ENCODE measurements at regions not wholly inside any gene's neighbourhood (a gene's known extent, or its start where the extent isn't known, plus 50 kb on each side); places are given as distances from the start of the nearest gene placed in this dataset.

- H3K79me1 ChIP-seq (ENCODE audit: insufficient read depth, low read depth, low read length, poor library complexity, severe bottlenecking) = no peaks in the 10 kb centered on the region
- no peak overlapping the region for H3K4me2 ChIP-seq (ENCODE audit: insufficient read depth, insufficient read length, low read length)
- no peaks in the 10 kb centered on the region for H4K20me1 ChIP-seq (ENCODE audit: control insufficient read depth, insufficient read depth, insufficient read length)
- no peak overlapping the region for H3K9ac ChIP-seq (ENCODE audit: extremely low read depth, insufficient read length, low read length)
- no peak overlapping the region for H2AK5ac ChIP-seq (ENCODE audit: insufficient read length, low read length)
- no peak overlapping the region for H4K8ac ChIP-seq (replicated peaks; ENCODE audit: insufficient read length, low read depth, low read length)
- no peak overlapping the region for H4K5ac ChIP-seq (ENCODE audit: insufficient read length, low read depth, low read length)
- H3K27ac ChIP-seq (ENCODE audit: insufficient read length, low read depth, low read length) = no peak overlapping the region
- no peaks in the 10 kb centered on the region for H3K23me2 ChIP-seq (ENCODE audit: insufficient read length, low read depth, low read length, poor library complexity, severe bottlenecking)
- H3K27me3 ChIP-seq (ENCODE audit: insufficient read depth, low read length) = no peaks in the 10 kb centered on the region
- DNase-seq = no peak
- H2BK12ac ChIP-seq (ENCODE audit: insufficient read length, low read depth, low read length) = no peak overlapping the region
- no peak overlapping the region for H2BK20ac ChIP-seq (ENCODE audit: low read depth, low read length, poor library complexity, severe bottlenecking)
- H3K4ac ChIP-seq (ENCODE audit: low read depth, low read length) = no peak overlapping the region
- H2BK120ac ChIP-seq (ENCODE audit: low read depth, low read length, poor library complexity, severe bottlenecking) = no peak overlapping the region
- H3T11ph ChIP-seq (ENCODE audit: low read length) = no peak overlapping the region
- no peak overlapping the region for H4K91ac ChIP-seq (ENCODE audit: insufficient read length, low read depth, low read length)
- H3K56ac ChIP-seq (ENCODE audit: insufficient read length, low read depth, low read length) = no peak overlapping the region
- H2AFZ ChIP-seq (ENCODE audit: low read length) = no peak overlapping the region
- no CpG with 5 or more reads among the region's 4 CpGs for WGBS (ENCODE audit: extremely low coverage, insufficient read length, low lambda C conversion rate)
- H3K14ac ChIP-seq (ENCODE audit: insufficient read depth, low read length) = no peak overlapping the region
- no peak overlapping the region for H3K4me3 Mint-ChIP-seq
- no peak overlapping the region for H2BK5ac ChIP-seq (ENCODE audit: insufficient read length, low read length)
- H3K27me3 Mint-ChIP-seq (ENCODE audit: low read depth) = no peaks in the 10 kb centered on the region; the same call in 1 of the 2 replicates
- H3K36me3 Mint-ChIP-seq (ENCODE audit: insufficient read depth in 1 of 3, low read depth in 3 of 3) = no peaks in the 10 kb centered on the region
- no peak overlapping the region for H2BK15ac ChIP-seq (ENCODE audit: low read depth, low read length)
- no peak for TF ChIP-seq CTCF (conservative IDR thresholded peaks at IDR 0.05)
- H3K4me1 ChIP-seq (ENCODE audit: insufficient read depth, low read length) = no peaks in the 10 kb centered on the region; the same call in 1 of the 2 replicates
- H3K18ac ChIP-seq (ENCODE audit: insufficient read length, low read depth, low read length) = no peak overlapping the region
- no peak overlapping the region for H3K27ac Mint-ChIP-seq
- no peak overlapping the region for H3K23ac ChIP-seq (ENCODE audit: insufficient read length, low read depth, low read length)
- H3K9me3 Mint-ChIP-seq = no peaks in the 10 kb centered on the region
- H3K9me3 ChIP-seq (ENCODE audit: control insufficient read depth, low read depth, low read length) = no peaks in the 10 kb centered on the region
- peaks cover 4 to 5% of the 10 kb centered on the region in 2 experiments; a peak in 2 of 4 replicates for H3K4me1 Mint-ChIP-seq
- H3K79me2 ChIP-seq (ENCODE audit: insufficient read depth, low read length) = no peaks in the 10 kb centered on the region
Observed at GRCh38 chr7:136064081-136064480, 86.9 kb upstream of the MTPN start.
